ENCODE measurements at regions not wholly inside any gene's neighbourhood (a gene's known extent, or its start where the extent isn't known, plus 50 kb on each side); places are given as distances from the start of the nearest gene placed in this dataset.
A peak's percentile ranks its signal among the peaks of the same experiment; 100 is the strongest.

GRCh38 chr2:177332026-177332991 is 60.3 kb upstream of the AGPS start:
- H3K4me3 Mint-ChIP-seq, result peak overlapping the region in 1 of 2 experiments; percentile 14; a peak in 1 of 5 replicates
- Histone ChIP-seq H2BK20ac (ENCODE audit: low read depth, low read length, poor library complexity, severe bottlenecking) (no peak overlapping the region), H3T11ph (ENCODE audit: low read length) (peak overlapping the region; percentile 43), H2AFZ (ENCODE audit: low read length) (peak overlapping the region; percentile 95), H3K4me1 (ENCODE audit: insufficient read depth, low read length) (peaks cover 6% of the 10 kb centered on the region; the same call in 1 of the 2 replicates), H4K8ac (replicated peaks; ENCODE audit: insufficient read length, low read depth, low read length) (no peak overlapping the region), H3K27me3 (ENCODE audit: insufficient read depth, low read length) (no peaks in the 10 kb centered on the region), H2AK5ac (ENCODE audit: insufficient read length, low read length) (peak overlapping the region; percentile 62), H3K79me2 (ENCODE audit: insufficient read depth, low read length) (no peaks in the 10 kb centered on the region), H3K27ac (ENCODE audit: insufficient read length, low read depth, low read length) (peak overlapping the region; percentile 47), H3K56ac (ENCODE audit: insufficient read length, low read depth, low read length) (no peak overlapping the region), H3K9me3 (ENCODE audit: control insufficient read depth, low read depth, low read length) (no peaks in the 10 kb centered on the region), H2BK120ac (ENCODE audit: low read depth, low read length, poor library complexity, severe bottlenecking) (peak overlapping the region; percentile 48), H4K5ac (ENCODE audit: insufficient read length, low read depth, low read length) (peak overlapping the region; percentile 95), H4K20me1 (ENCODE audit: control insufficient read depth, insufficient read depth, insufficient read length) (no peaks in the 10 kb centered on the region), H3K79me1 (ENCODE audit: insufficient read depth, low read depth, low read length, poor library complexity, severe bottlenecking) (no peaks in the 10 kb centered on the region), H3K14ac (ENCODE audit: insufficient read depth, low read length) (no peak overlapping the region), H2BK15ac (ENCODE audit: low read depth, low read length) (no peak overlapping the region), H3K23ac (ENCODE audit: insufficient read length, low read depth, low read length) (no peak overlapping the region), H3K18ac (ENCODE audit: insufficient read length, low read depth, low read length) (peak overlapping the region; percentile 67), H2BK5ac (ENCODE audit: insufficient read length, low read length) (peak overlapping the region; percentile 86), H4K91ac (ENCODE audit: insufficient read length, low read depth, low read length) (peak overlapping the region; percentile 93), H3K9ac (ENCODE audit: extremely low read depth, insufficient read length, low read length) (peak overlapping the region; percentile 65), H3K4me2 (ENCODE audit: insufficient read depth, insufficient read length, low read length) (peak overlapping the region; percentile 86), H3K4ac (ENCODE audit: low read depth, low read length) (0 out of 2 replicates have a peak overlapping the region, but pooled peaks have one; percentile 71), H3K23me2 (ENCODE audit: insufficient read length, low read depth, low read length, poor library complexity, severe bottlenecking) (no peaks in the 10 kb centered on the region), H2BK12ac (ENCODE audit: insufficient read length, low read depth, low read length) (peak overlapping the region; percentile 83)
- TF ChIP-seq CTCF (conservative IDR thresholded peaks at IDR 0.05), result peak; percentile 80
- no peak for DNase-seq
- H3K4me1 Mint-ChIP-seq, result peaks cover 24 to 26% of the 10 kb centered on the region in 2 experiments
- no CpG with 5 or more reads among the region's 9 CpGs for WGBS (ENCODE audit: extremely low coverage, insufficient read length, low lambda C conversion rate)
- no peaks in the 10 kb centered on the region for H3K27me3 Mint-ChIP-seq (ENCODE audit: low read depth)
- H3K36me3 Mint-ChIP-seq (ENCODE audit: insufficient read depth in 1 of 3, low read depth in 3 of 3), result 0 out of 7 replicates have a peak, but pooled peaks cover 0 to 4% (median 0%) of the 10 kb centered on the region in 3 experiments
- H3K9me3 Mint-ChIP-seq, result no peaks in the 10 kb centered on the region
- H3K27ac Mint-ChIP-seq, result peak overlapping the region; percentile 19 to 71 (median 68)

Measured in H9 (cell line).